ENCODE measurements at regions not wholly inside any gene's neighbourhood (a gene's known extent, or its start where the extent isn't known, plus 50 kb on each side); places are given as distances from the start of the nearest gene placed in this dataset.

GRCh38 chr12:93107514-93108312 lies 178.6 kb upstream of the EEA1 start:
- Histone ChIP-seq H3K9me3 (ENCODE audit: insufficient read depth, low read length) (no peaks in the 10 kb centered on the region), H3K9me2 (replicated peaks; ENCODE audit: insufficient read depth, low read length) (no peaks in the 10 kb centered on the region), H3K4me3 (ENCODE audit: insufficient read depth, low read length, poor library complexity, severe bottlenecking) (no peak overlapping the region), H3K27ac (ENCODE audit: low read depth, low read length) (no peak overlapping the region), H3K36me3 (ENCODE audit: low read length) (no peaks in the 10 kb centered on the region), H3K9ac (ENCODE audit: low read length) (no peak overlapping the region), H4K20me1 (ENCODE audit: low read depth, low read length) (no peaks in the 10 kb centered on the region), H3K27me3 (ENCODE audit: low read length) (no peaks in the 10 kb centered on the region), H3F3A (ENCODE audit: insufficient read depth) (no peaks in the 10 kb centered on the region), H3K4me2 (ENCODE audit: low read depth, low read length, poor library complexity, severe bottlenecking) (no peak overlapping the region), H2AFZ (ENCODE audit: low read depth, low read length, severe bottlenecking) (no peak overlapping the region), H3K79me2 (ENCODE audit: insufficient read depth, low read length) (no peaks in the 10 kb centered on the region)
- TF ChIP-seq, protein P1, sequence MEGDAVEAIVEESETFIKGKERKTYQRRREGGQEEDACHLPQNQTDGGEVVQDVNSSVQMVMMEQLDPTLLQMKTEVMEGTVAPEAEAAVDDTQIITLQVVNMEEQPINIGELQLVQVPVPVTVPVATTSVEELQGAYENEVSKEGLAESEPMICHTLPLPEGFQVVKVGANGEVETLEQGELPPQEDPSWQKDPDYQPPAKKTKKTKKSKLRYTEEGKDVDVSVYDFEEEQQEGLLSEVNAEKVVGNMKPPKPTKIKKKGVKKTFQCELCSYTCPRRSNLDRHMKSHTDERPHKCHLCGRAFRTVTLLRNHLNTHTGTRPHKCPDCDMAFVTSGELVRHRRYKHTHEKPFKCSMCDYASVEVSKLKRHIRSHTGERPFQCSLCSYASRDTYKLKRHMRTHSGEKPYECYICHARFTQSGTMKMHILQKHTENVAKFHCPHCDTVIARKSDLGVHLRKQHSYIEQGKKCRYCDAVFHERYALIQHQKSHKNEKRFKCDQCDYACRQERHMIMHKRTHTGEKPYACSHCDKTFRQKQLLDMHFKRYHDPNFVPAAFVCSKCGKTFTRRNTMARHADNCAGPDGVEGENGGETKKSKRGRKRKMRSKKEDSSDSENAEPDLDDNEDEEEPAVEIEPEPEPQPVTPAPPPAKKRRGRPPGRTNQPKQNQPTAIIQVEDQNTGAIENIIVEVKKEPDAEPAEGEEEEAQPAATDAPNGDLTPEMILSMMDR (IDR thresholded peaks at IDR 0.05; ENCODE audit: insufficient read depth, low read length, poor library complexity, severe bottlenecking): no peak
- TF ChIP-seq EZH2phosphoT487 (conservative IDR thresholded peaks at IDR 0.05; ENCODE audit: low read length): no peak

DNA sequence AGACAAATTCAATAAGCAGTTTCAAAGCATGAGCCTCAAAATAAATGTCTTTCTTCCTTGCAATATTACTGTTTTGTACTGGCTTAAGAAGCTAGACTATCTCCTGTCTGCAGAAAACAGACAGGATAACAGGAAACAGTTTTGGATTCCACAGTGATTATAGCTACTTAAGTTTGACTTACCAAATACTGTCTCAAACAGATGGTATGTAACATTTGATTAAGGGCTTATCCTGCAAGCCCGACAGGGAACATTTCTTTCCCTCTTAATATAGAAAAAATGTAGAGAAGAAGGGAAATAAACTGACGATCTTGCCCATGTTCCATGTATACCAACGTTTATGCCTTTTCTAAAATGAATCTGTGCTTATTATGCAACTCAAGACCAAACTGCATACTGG lies 179.9 kb upstream of the EEA1 start:
- no peak overlapping the region for H2AFZ ChIP-seq (ENCODE audit: low read depth, low read length, severe bottlenecking)
- no peak overlapping the region for H3K9ac ChIP-seq (ENCODE audit: low read length)
- H3K27ac ChIP-seq (ENCODE audit: low read depth, low read length): no peak overlapping the region
- H4K20me1 ChIP-seq (ENCODE audit: low read depth, low read length): no peaks in the 10 kb centered on the region
- no peaks in the 10 kb centered on the region for H3K27me3 ChIP-seq (ENCODE audit: low read length)
- no peaks in the 10 kb centered on the region for H3K9me2 ChIP-seq (replicated peaks; ENCODE audit: insufficient read depth, low read length)
- H3K9me3 ChIP-seq (ENCODE audit: insufficient read depth, low read length): no peaks in the 10 kb centered on the region
- no peak overlapping the region for H3K4me2 ChIP-seq (ENCODE audit: low read depth, low read length, poor library complexity, severe bottlenecking)
- H3K36me3 ChIP-seq (ENCODE audit: low read length): no peaks in the 10 kb centered on the region
- TF ChIP-seq EZH2phosphoT487 (conservative IDR thresholded peaks at IDR 0.05; ENCODE audit: low read length): no peak
- TF ChIP-seq, protein P1 (IDR thresholded peaks at IDR 0.05; ENCODE audit: insufficient read depth, low read length, poor library complexity, severe bottlenecking): no peak
- no peaks in the 10 kb centered on the region for H3K79me2 ChIP-seq (ENCODE audit: insufficient read depth, low read length)
- no peaks in the 10 kb centered on the region for H3F3A ChIP-seq (ENCODE audit: insufficient read depth)
- no peak overlapping the region for H3K4me3 ChIP-seq (ENCODE audit: insufficient read depth, low read length, poor library complexity, severe bottlenecking)

- Histone ChIP-seq H3K79me2 (ENCODE audit: insufficient read depth, low read length) (no peaks in the 10 kb centered on the region), H3K27ac (ENCODE audit: low read depth, low read length) (no peak overlapping the region), H3K4me3 (ENCODE audit: insufficient read depth, low read length, poor library complexity, severe bottlenecking) (no peak overlapping the region), H3K9me3 (ENCODE audit: insufficient read depth, low read length) (no peaks in the 10 kb centered on the region), H3F3A (ENCODE audit: insufficient read depth) (no peaks in the 10 kb centered on the region), H3K27me3 (ENCODE audit: low read length) (no peaks in the 10 kb centered on the region), H2AFZ (ENCODE audit: low read depth, low read length, severe bottlenecking) (no peak overlapping the region), H3K36me3 (ENCODE audit: low read length) (no peaks in the 10 kb centered on the region), H4K20me1 (ENCODE audit: low read depth, low read length) (no peaks in the 10 kb centered on the region), H3K4me2 (ENCODE audit: low read depth, low read length, poor library complexity, severe bottlenecking) (no peak overlapping the region), H3K9me2 (replicated peaks; ENCODE audit: insufficient read depth, low read length) (no peaks in the 10 kb centered on the region), H3K9ac (ENCODE audit: low read length) (no peak overlapping the region)
- TF ChIP-seq EZH2phosphoT487 (conservative IDR thresholded peaks at IDR 0.05; ENCODE audit: low read length): no peak
- TF ChIP-seq, protein P1 (IDR thresholded peaks at IDR 0.05; ENCODE audit: insufficient read depth, low read length, poor library complexity, severe bottlenecking): no peak
Observed at GRCh38 chr12:93109551-93110203, 180.6 kb upstream of the EEA1 start.

All from SU-DHL-6 (cell line).